Lower leg skin (tissue), 3 donors: ENCODE measurements at regions not wholly inside any gene's neighbourhood (a gene's known extent, or its start where the extent isn't known, plus 50 kb on each side); places are given as distances from the start of the nearest gene placed in this dataset.

ENCODE experiments used
- POLR2A ChIP-seq, 2 donors: fragments of 450-650 bp; IDR thresholded peaks; one replicate each; pipeline ENCODE4 v1.6.1; 2016 to 2017; ENCODE audit warnings: antibody characterized with exemption in 2 of 2, mild to moderate bottlenecking in 1 of 2, moderate library complexity in 1 of 2
- TF ChIP-seq, protein P1 (sequence below), 3 donors: fragments of 450-650 bp; IDR thresholded peaks; one replicate each; pipeline ENCODE4 v1.5.1; 2016; ENCODE audit warnings: antibody characterized with exemption in 3 of 3, mild to moderate bottlenecking in 3 of 3, moderate library complexity in 2 of 3

GRCh38 chr6:170010665-170011203 lies 259.3 kb downstream of the ERMARD start:
- TF ChIP-seq, protein P1, sequence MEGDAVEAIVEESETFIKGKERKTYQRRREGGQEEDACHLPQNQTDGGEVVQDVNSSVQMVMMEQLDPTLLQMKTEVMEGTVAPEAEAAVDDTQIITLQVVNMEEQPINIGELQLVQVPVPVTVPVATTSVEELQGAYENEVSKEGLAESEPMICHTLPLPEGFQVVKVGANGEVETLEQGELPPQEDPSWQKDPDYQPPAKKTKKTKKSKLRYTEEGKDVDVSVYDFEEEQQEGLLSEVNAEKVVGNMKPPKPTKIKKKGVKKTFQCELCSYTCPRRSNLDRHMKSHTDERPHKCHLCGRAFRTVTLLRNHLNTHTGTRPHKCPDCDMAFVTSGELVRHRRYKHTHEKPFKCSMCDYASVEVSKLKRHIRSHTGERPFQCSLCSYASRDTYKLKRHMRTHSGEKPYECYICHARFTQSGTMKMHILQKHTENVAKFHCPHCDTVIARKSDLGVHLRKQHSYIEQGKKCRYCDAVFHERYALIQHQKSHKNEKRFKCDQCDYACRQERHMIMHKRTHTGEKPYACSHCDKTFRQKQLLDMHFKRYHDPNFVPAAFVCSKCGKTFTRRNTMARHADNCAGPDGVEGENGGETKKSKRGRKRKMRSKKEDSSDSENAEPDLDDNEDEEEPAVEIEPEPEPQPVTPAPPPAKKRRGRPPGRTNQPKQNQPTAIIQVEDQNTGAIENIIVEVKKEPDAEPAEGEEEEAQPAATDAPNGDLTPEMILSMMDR (IDR thresholded peaks at IDR 0.05): no peak
- TF ChIP-seq POLR2A (IDR thresholded peaks at IDR 0.05): no peak
